Fibroblast of villous mesenchyme (primary cell): ENCODE measurements at regions not wholly inside any gene's neighbourhood (a gene's known extent, or its start where the extent isn't known, plus 50 kb on each side); places are given as distances from the start of the nearest gene placed in this dataset.

Experiments used
- DNase-seq: peaks from one replicate; pipeline ENCODE4 v3.0.0-alpha.2; 2010; ENCODE audit warnings: low read depth
- H3K4me3 ChIP-seq: 2 replicates; pipeline ENCODE4 v1.5.1; 2011; ENCODE audit warnings: low read depth, mild to moderate bottlenecking, low read length
- TF ChIP-seq, protein P1 (sequence below): IDR thresholded peaks from 2 replicates; pipeline ENCODE4 v1.5.1; 2012; ENCODE audit warnings: low read depth, mild to moderate bottlenecking, low read length; ENCODE audit not compliant: insufficient read depth

DNA sequence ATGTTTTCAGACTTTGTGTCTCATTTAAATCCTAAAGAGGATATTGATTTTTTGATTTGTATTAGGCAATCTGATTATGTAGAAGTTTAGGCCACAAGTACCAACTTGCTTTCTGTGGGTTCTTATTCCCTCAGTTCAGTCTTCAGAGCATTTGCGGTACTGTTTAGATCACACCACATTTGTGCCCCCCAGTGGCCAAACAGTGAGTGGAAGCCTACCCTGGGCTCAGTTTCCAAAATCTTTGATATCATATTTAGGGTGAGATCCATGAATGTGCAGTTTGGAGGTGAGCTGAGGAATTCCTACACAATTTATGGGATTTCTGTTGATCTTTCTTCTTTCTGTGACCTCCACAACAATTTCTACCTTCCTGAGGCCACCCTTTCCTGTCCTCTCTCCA, 92.3 kb upstream of the FUT9 start:
- DNase-seq = no peak
- TF ChIP-seq, protein P1, sequence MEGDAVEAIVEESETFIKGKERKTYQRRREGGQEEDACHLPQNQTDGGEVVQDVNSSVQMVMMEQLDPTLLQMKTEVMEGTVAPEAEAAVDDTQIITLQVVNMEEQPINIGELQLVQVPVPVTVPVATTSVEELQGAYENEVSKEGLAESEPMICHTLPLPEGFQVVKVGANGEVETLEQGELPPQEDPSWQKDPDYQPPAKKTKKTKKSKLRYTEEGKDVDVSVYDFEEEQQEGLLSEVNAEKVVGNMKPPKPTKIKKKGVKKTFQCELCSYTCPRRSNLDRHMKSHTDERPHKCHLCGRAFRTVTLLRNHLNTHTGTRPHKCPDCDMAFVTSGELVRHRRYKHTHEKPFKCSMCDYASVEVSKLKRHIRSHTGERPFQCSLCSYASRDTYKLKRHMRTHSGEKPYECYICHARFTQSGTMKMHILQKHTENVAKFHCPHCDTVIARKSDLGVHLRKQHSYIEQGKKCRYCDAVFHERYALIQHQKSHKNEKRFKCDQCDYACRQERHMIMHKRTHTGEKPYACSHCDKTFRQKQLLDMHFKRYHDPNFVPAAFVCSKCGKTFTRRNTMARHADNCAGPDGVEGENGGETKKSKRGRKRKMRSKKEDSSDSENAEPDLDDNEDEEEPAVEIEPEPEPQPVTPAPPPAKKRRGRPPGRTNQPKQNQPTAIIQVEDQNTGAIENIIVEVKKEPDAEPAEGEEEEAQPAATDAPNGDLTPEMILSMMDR = peak; percentile 11
- H3K4me3 ChIP-seq = no peak overlapping the region

- TF ChIP-seq, protein P1 = no peak
- no peak for DNase-seq
- no peak overlapping the region for H3K4me3 ChIP-seq
These were observed 80.0 kb upstream of the FUT9 start for GRCh38 chr6:95935736-95936135.

DNA sequence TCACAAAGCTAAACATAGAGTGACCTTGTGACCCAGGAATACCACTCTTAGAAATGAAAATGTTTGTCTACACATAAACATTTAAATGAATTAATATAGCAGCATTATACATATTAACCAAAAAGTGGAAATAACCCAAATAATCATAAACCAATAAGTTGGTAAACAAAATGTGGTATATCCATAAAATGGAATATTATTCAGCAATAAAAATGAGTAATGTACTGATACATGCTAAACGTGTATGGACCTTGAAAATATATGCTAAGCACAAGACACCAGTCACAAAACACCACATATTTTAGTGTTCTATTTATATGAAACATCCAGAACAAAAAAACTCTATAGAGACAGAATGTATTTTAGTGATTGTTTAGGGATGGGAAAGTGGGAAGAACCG, 68.9 kb upstream of the FUT9 start:
- TF ChIP-seq, protein P1 = no peak
- no peak overlapping the region for H3K4me3 ChIP-seq
- no peak for DNase-seq

DNA sequence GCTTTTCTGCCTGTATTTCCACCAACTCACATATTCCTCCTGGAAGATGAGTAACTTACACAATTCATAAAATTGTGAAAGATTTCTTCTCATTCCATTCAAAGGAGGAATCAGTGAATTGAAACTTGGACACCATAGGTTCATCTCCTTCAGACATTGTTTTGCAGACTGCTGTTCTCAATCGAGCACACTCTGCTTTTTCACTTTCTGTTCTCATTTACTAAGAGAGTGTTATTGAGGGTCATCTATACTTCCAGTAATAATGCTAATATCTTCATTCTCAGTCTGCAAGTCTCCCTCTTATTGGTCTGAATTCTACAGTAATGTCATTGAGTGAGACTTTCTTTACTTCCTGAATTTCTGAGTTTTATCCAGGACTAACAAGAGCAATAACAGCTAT, 67.5 kb upstream of the FUT9 start:
- DNase-seq = no peak
- H3K4me3 ChIP-seq = no peak overlapping the region
- TF ChIP-seq, protein P1 = no peak

DNA sequence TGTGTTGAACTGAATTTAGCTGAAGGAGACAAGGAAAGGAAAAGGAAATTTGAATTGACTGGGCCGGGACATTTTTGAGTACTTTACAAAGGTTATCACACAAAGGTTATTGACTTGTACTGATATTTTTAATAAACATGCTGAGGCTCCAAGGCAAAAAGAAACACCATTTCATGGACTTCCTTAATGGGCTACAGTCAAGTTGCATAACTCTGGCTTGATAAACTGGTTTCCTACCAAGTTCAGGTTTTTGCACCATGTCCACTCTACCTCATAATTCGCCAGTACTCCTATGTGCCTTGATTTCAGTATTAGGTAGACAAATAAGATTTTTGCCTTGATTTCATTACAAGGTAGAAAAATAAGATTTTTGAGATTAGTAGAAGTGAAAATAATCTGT, 65.8 kb upstream of the FUT9 start:
- no peak for DNase-seq
- TF ChIP-seq, protein P1 = no peak
- H3K4me3 ChIP-seq = no peak overlapping the region

GRCh38 chr6:95958686-95959085, 57.1 kb upstream of the FUT9 start:
- TF ChIP-seq, protein P1 = no peak
- no peak for DNase-seq
- H3K4me3 ChIP-seq = no peak overlapping the region

- DNase-seq = no peak
- TF ChIP-seq, protein P1 = no peak
- no peak overlapping the region for H3K4me3 ChIP-seq
These were observed 56.5 kb upstream of the FUT9 start for GRCh38 chr6:95959261-95959660.
